Testis (tissue), 2 donors: ENCODE measurements at regions not wholly inside any gene's neighbourhood (a gene's known extent, or its start where the extent isn't known, plus 50 kb on each side); places are given as distances from the start of the nearest gene placed in this dataset.

Experiments used
- DNase-seq: peaks from one replicate; pipeline ENCODE4 v3.0.0-alpha.2; 2019
- H3K27ac ChIP-seq, 2 donors: fragments of 200-600 bp; sonication (generic); one replicate each; pipeline ENCODE4 v1.5.1; 2019
- H3K27me3 ChIP-seq: fragments of 200-600 bp; sonication (generic); one replicate; pipeline ENCODE4 v1.5.1; 2019
- H3K36me3 ChIP-seq: fragments of 200-600 bp; sonication (generic); one replicate; pipeline ENCODE4 v1.5.1; 2017; ENCODE audit warnings: low read depth; ENCODE audit errors: missing control alignments
- H3K4me1 ChIP-seq: fragments of 200-600 bp; sonication (generic); one replicate; pipeline ENCODE4 v1.5.1; 2019
- H3K4me3 ChIP-seq, 2 donors: fragments of 200-600 bp; sonication (generic); one replicate each; pipeline ENCODE4 v1.5.1; 2017 to 2019
- H3K9me3 ChIP-seq: fragments of 200-600 bp; sonication (generic); one replicate; pipeline ENCODE4 v1.5.1; 2017
- POLR2A ChIP-seq: fragments of 450-650 bp; IDR thresholded peaks from one replicate; pipeline ENCODE4 v1.6.1; 2017; ENCODE audit warnings: antibody characterized with exemption, mild to moderate bottlenecking, moderate library complexity
- WGBS, 2 donors: methylation state at CpG; one replicate each; pipeline ENCODE4 v1.1.5; 2018; 5-methylcytosine and 5-hydroxymethylcytosine counted together
- intact Hi-C: fragments of 100-400 bp; cut with DNase I; formaldehyde crosslinking; loops from one replicate; pipeline ENCODE4 v1.15.1; 2023; ENCODE audit warnings: low total_unique reads
- TF ChIP-seq, protein P1 (sequence below), 3 experiments: fragments of 450-650 bp in 2 of 3; fragments of 200-600 bp in 1 of 3; sonication (generic) in 1 of 3; IDR thresholded peaks; one replicate each; pipeline ENCODE4 v1.5.1; 2016 to 2019; ENCODE audit warnings: antibody characterized with exemption in 3 of 3, mild to moderate bottlenecking in 2 of 3, moderate library complexity in 1 of 3

DNA sequence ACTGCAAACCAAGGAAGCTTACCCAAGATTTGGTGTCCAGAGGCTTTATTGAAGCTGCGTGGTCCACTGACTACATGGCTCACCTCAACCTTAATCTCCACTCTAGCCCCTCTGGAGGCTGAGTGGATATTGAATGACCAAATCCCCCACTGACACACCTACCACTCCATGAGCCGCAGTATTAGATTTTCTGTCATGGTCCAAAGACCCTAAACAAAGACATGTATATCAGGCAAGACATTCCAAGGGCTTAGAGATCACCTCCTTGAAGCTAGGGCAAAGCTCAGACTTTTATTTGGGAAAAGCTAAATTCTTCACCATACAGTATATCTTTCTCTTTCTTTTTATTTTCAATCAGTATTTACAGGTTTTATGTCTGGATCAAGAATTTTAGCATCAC lies 346.2 kb upstream of the CTNND2 start:
- intact Hi-C loops: no loop called here
- DNase-seq: no peak

DNA sequence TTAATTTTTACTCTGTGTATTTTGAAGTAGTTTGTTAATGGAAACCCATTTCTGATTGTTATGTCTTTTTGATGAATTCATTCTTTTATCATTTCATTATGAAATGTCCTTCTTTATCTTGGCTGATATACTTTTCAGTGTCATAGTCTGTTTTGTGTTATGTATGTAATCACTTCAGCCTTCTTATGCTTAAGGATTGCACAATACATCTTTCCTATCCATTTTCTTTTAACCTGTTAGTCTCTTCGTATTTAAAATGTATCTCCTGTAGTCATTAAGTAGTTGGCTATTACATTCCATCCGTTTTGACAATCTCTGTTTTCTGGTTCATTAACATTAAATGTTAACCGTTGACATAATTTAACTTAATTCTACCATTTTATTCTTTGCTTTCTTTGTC lies 344.6 kb upstream of the CTNND2 start:
- DNase-seq: no peak
- Histone ChIP-seq H3K9me3 (no peaks in the 10 kb centered on the region), H3K4me3 (no peak overlapping the region), H3K27ac (no peak overlapping the region), H3K27me3 (no peaks in the 10 kb centered on the region), H3K36me3 (no peaks in the 10 kb centered on the region), H3K4me1 (no peaks in the 10 kb centered on the region)
- intact Hi-C loops: no loop called here
- no peak for TF ChIP-seq POLR2A
- TF ChIP-seq, protein P1, sequence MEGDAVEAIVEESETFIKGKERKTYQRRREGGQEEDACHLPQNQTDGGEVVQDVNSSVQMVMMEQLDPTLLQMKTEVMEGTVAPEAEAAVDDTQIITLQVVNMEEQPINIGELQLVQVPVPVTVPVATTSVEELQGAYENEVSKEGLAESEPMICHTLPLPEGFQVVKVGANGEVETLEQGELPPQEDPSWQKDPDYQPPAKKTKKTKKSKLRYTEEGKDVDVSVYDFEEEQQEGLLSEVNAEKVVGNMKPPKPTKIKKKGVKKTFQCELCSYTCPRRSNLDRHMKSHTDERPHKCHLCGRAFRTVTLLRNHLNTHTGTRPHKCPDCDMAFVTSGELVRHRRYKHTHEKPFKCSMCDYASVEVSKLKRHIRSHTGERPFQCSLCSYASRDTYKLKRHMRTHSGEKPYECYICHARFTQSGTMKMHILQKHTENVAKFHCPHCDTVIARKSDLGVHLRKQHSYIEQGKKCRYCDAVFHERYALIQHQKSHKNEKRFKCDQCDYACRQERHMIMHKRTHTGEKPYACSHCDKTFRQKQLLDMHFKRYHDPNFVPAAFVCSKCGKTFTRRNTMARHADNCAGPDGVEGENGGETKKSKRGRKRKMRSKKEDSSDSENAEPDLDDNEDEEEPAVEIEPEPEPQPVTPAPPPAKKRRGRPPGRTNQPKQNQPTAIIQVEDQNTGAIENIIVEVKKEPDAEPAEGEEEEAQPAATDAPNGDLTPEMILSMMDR (IDR thresholded peaks at IDR 0.05): no peak
- WGBS, 2 donors: 80 to 87% methylated on average over 3 of the region's 3 CpGs

More for the DNA sequence above, 346.2 kb upstream of the CTNND2 start:
- no peak overlapping the region for H3K27ac ChIP-seq
- H3K4me1 ChIP-seq: no peaks in the 10 kb centered on the region
- TF ChIP-seq, protein P1 (IDR thresholded peaks at IDR 0.05): no peak
- TF ChIP-seq POLR2A: no peak
- 91 to 94% methylated on average over 2 of the region's 2 CpGs for WGBS, 2 donors
- no peak overlapping the region for H3K4me3 ChIP-seq
- no peaks in the 10 kb centered on the region for H3K27me3 ChIP-seq
- H3K9me3 ChIP-seq: no peaks in the 10 kb centered on the region
- H3K36me3 ChIP-seq: no peaks in the 10 kb centered on the region

DNA sequence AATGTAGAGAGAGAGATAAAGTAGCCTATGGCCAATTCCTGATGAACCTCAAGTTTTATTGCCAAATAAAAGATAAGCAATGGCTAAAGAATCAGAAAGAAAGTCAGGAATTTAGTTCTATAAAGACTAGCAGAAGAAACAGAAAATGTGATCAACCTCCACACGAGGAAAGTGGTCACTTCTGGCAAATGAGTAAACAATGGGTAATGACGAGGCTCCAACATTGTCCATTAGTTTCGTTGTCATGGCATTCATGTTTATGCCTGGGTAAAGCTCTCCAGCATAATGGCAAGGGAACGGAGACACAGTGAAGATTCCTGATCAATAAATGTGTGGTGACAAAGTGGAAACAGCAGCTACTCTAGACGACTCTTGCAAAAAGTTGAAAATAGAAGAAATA lies 341.8 kb upstream of the CTNND2 start:
- Histone ChIP-seq H3K9me3 (no peaks in the 10 kb centered on the region), H3K4me1 (no peaks in the 10 kb centered on the region), H3K27me3 (no peaks in the 10 kb centered on the region), H3K4me3 (no peak overlapping the region), H3K27ac (no peak overlapping the region), H3K36me3 (no peaks in the 10 kb centered on the region)
- no peak for DNase-seq
- intact Hi-C loops: no loop called here
- no peak for TF ChIP-seq POLR2A
- TF ChIP-seq, protein P1 (IDR thresholded peaks at IDR 0.05): no peak
- 81 to 86% methylated on average over 5 of the region's 5 CpGs for WGBS, 2 donors

DNA sequence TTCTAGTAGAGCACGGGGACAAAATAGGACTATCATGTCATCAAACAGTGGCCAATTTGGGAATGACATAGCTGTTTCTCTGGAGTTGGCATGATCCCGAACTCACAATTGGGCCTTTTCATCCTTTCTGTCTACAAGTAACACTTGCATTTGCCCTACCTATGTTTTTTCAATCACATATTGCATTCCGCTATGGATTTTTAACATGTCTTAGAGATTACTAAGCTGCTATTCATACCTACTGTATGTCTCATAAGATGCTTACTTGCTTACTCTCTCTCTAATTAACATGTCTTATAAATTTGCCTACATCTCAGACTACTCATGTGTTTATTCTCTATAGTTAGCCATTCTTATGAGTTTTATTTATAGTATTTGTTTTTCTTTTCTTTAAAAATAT lies 341.2 kb upstream of the CTNND2 start:
- Histone ChIP-seq H3K9me3 (no peaks in the 10 kb centered on the region), H3K27me3 (no peaks in the 10 kb centered on the region), H3K4me1 (no peaks in the 10 kb centered on the region), H3K27ac (no peak overlapping the region), H3K4me3 (no peak overlapping the region), H3K36me3 (no peaks in the 10 kb centered on the region)
- TF ChIP-seq, protein P1 (IDR thresholded peaks at IDR 0.05): no peak
- no peak for TF ChIP-seq POLR2A
- no peak for DNase-seq
- intact Hi-C loops: no loop called here
- WGBS, 2 donors: 90 to 91% methylated on average over 3 of the region's 3 CpGs

DNA sequence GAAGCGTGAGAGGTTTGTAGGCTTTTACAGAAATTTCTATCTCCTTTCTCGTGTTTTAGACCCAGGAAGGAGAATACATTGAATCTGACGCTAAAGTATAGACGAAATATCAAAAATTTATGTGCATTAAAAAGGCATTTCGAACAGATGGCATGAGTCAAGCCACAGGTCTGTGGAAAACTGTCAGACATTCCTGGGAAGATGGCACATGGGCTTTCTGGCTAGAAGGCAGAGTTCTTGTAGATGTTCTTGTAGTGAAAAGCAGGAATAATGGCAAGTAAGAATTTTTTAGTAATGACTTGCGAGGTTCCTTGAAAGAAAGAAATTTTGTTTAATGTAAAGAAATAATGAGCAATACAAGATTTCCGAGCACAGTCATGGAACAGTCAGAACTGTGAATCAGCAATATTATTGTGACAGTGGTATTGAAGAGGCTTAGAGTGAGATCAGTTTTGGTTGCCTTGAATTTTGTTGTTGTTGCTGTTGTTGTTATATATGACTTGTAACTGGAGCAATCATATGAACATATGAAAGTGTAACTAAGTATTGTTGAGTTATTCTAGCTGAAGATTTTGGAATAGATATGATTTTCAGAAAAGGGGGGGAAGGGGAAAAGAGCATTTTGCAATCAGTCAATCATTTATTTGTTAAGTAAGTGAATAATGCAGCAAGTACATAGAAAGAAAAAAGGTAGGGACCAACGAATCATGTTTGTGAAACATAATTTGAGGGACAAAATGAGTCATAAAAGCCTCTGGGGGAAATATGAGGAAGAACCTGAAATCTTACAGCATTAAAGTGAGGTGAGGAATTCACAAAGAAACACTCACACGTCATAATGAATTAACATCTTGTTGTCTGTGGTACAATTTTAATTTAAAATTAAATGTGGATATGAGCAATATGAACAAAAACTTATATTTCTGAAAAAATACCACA lies 339.0 kb upstream of the CTNND2 start:
- no peaks in the 10 kb centered on the region for H3K27me3 ChIP-seq
- no peak overlapping the region for H3K27ac ChIP-seq
- no peaks in the 10 kb centered on the region for H3K36me3 ChIP-seq
- no peaks in the 10 kb centered on the region for H3K9me3 ChIP-seq
- WGBS, 2 donors: 80 to 86% methylated on average over 9 of the region's 9 CpGs
- no peak for DNase-seq
- TF ChIP-seq, protein P1 (IDR thresholded peaks at IDR 0.05): no peak
- TF ChIP-seq POLR2A: no peak
- H3K4me1 ChIP-seq: no peaks in the 10 kb centered on the region
- no peak overlapping the region for H3K4me3 ChIP-seq
- intact Hi-C loops: no loop called here
